Esophagus mucosa (tissue), 1 donor: ENCODE measurements at regions not wholly inside any gene's neighbourhood (a gene's known extent, or its start where the extent isn't known, plus 50 kb on each side); places are given as distances from the start of the nearest gene placed in this dataset.

Source experiments
- ATAC-seq: fragments of 200-7000 bp; cut with Tn5 transposase; one replicate; pipeline ENCODE4 v1.9.1; 2020
- donor health status: DM: yes; HTN: yes; CAD: no.

- ATAC-seq: no peak
These were observed 115.1 kb upstream of the MDGA2 start for GRCh38 chr14:47790477-47790876.

- ATAC-seq: no peak
These were observed 109.7 kb upstream of the MDGA2 start for GRCh38 chr14:47785058-47785457.

- no peak for ATAC-seq
These were observed 103.2 kb upstream of the MDGA2 start for GRCh38 chr14:47778631-47779030.

- ATAC-seq: no peak
These were observed 97.2 kb upstream of the MDGA2 start for GRCh38 chr14:47772652-47773051.

- ATAC-seq: no peak
These were observed 87.9 kb upstream of the MDGA2 start for GRCh38 chr14:47763188-47763854.

- no peak for ATAC-seq
These were observed 71.6 kb upstream of the MDGA2 start for GRCh38 chr14:47746986-47747385.

GRCh38 chr14:47744155-47744554, 68.8 kb upstream of the MDGA2 start:
- ATAC-seq: no peak

- ATAC-seq: no peak
These were observed 64.1 kb upstream of the MDGA2 start for GRCh38 chr14:47739541-47739940.

GRCh38 chr14:47730296-47730695, 54.9 kb upstream of the MDGA2 start:
- no peak for ATAC-seq
